Parathyroid adenoma (tissue), 2 donors: ENCODE measurements at regions not wholly inside any gene's neighbourhood (a gene's known extent, or its start where the extent isn't known, plus 50 kb on each side); places are given as distances from the start of the nearest gene placed in this dataset.

Experiments
- H2AFZ ChIP-seq: fragments of 300-600 bp; sonication (generic); one replicate; pipeline ENCODE4 v1.7.0; 2017; ENCODE audit warnings: antibody characterized with exemption, mild to moderate bottlenecking
- H3K27ac ChIP-seq: fragments of 300-600 bp; sonication (generic); one replicate; pipeline ENCODE4 v1.7.0; 2017
- H3K27me3 ChIP-seq: fragments of 300-600 bp; sonication (generic); one replicate; pipeline ENCODE4 v1.7.0; 2017; ENCODE audit warnings: low read length; ENCODE audit not compliant: control insufficient read depth, insufficient read depth
- H3K36me3 ChIP-seq: fragments of 300-600 bp; sonication (generic); one replicate; pipeline ENCODE4 v1.7.0; 2017; ENCODE audit warnings: low read length; ENCODE audit not compliant: control insufficient read depth, insufficient read depth
- H3K4me1 ChIP-seq: fragments of 300-600 bp; sonication (generic); one replicate; pipeline ENCODE4 v1.7.0; 2017; ENCODE audit warnings: control low read depth
- H3K4me2 ChIP-seq: fragments of 300-600 bp; sonication (generic); one replicate; pipeline ENCODE4 v1.7.0; 2017; ENCODE audit warnings: low read length
- H3K4me3 ChIP-seq: fragments of 300-600 bp; sonication (generic); one replicate; pipeline ENCODE4 v1.7.0; 2017; ENCODE audit warnings: low read depth, low read length
- H3K79me2 ChIP-seq: fragments of 300-600 bp; sonication (generic); one replicate; pipeline ENCODE4 v1.7.0; 2017; ENCODE audit warnings: control low read depth
- H3K9ac ChIP-seq: fragments of 300-600 bp; sonication (generic); one replicate; pipeline ENCODE4 v1.7.0; 2017; ENCODE audit warnings: mild to moderate bottlenecking
- H3K9me3 ChIP-seq: fragments of 300-600 bp; sonication (generic); one replicate; pipeline ENCODE4 v1.7.0; 2017; ENCODE audit warnings: low read length; ENCODE audit not compliant: control insufficient read depth
- TF ChIP-seq, protein P1 (sequence below): fragments of 300-600 bp; sonication (generic); IDR thresholded peaks from one replicate; pipeline ENCODE4 v1.7.0; 2017; ENCODE audit warnings: antibody characterized with exemption, mild to moderate bottlenecking
- donor health status: primary hyperparathyroidism.

DNA sequence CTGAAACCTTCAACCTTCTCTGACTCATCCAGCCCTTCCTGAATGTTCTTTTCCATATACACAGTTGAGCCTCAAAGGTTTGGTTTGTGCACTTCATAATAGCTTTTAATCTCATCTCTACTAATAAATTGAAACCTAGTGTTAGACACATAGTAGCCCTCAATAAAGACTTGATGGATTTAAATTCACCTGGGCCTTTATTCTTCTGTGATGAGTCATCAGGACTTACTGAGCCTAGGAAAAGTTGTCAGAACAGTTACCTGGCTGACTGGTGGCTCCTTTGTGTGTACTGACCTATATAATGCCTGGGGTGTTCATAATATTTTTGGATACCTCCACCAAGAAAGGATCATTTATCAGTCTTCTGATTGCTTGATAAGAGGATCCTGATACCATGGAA lies 86.4 kb upstream of the NTF3 start:
- Histone ChIP-seq H3K4me1 (no peaks in the 10 kb centered on the region), H3K36me3 (no peaks in the 10 kb centered on the region), H3K9ac (no peak overlapping the region), H3K79me2 (no peaks in the 10 kb centered on the region), H3K9me3 (no peaks in the 10 kb centered on the region), H3K4me2 (no peak overlapping the region), H3K27me3 (no peaks in the 10 kb centered on the region), H3K4me3 (no peak overlapping the region), H3K27ac (no peak overlapping the region), H2AFZ (no peak overlapping the region)
- TF ChIP-seq, protein P1, sequence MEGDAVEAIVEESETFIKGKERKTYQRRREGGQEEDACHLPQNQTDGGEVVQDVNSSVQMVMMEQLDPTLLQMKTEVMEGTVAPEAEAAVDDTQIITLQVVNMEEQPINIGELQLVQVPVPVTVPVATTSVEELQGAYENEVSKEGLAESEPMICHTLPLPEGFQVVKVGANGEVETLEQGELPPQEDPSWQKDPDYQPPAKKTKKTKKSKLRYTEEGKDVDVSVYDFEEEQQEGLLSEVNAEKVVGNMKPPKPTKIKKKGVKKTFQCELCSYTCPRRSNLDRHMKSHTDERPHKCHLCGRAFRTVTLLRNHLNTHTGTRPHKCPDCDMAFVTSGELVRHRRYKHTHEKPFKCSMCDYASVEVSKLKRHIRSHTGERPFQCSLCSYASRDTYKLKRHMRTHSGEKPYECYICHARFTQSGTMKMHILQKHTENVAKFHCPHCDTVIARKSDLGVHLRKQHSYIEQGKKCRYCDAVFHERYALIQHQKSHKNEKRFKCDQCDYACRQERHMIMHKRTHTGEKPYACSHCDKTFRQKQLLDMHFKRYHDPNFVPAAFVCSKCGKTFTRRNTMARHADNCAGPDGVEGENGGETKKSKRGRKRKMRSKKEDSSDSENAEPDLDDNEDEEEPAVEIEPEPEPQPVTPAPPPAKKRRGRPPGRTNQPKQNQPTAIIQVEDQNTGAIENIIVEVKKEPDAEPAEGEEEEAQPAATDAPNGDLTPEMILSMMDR, result no peak

GRCh38 chr12:5348057-5348456 lies 83.9 kb upstream of the NTF3 start:
- Histone ChIP-seq H3K9me3 (no peaks in the 10 kb centered on the region), H3K79me2 (no peaks in the 10 kb centered on the region), H3K27ac (no peak overlapping the region), H3K27me3 (no peaks in the 10 kb centered on the region), H3K4me1 (no peaks in the 10 kb centered on the region), H2AFZ (no peak overlapping the region), H3K36me3 (no peaks in the 10 kb centered on the region), H3K9ac (no peak overlapping the region), H3K4me2 (no peak overlapping the region), H3K4me3 (no peak overlapping the region)
- TF ChIP-seq, protein P1, result no peak

DNA sequence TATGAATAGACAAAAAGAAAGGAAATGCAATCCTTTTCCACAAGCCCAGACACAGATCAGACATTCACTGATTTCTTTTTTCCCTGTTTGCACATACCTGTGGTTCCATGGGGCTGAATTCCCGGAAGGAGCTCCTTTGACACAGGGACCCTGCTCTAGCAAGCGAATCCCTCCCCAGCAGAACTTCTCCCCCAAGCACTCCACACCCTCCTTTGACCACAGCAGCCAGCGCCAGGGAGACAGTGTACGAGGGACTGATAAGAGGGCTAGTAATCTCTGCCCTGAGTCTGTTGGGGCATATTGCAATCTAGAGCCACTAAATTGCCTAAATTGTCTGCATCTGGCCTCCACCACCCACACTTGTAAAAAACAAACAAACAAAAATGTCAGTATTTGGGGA lies 83.4 kb upstream of the NTF3 start:
- Histone ChIP-seq H3K79me2 (no peaks in the 10 kb centered on the region), H3K9me3 (no peaks in the 10 kb centered on the region), H3K4me1 (no peaks in the 10 kb centered on the region), H3K9ac (no peak overlapping the region), H3K4me2 (no peak overlapping the region), H2AFZ (no peak overlapping the region), H3K27me3 (no peaks in the 10 kb centered on the region), H3K36me3 (no peaks in the 10 kb centered on the region), H3K4me3 (no peak overlapping the region), H3K27ac (no peak overlapping the region)
- TF ChIP-seq, protein P1, result no peak

DNA sequence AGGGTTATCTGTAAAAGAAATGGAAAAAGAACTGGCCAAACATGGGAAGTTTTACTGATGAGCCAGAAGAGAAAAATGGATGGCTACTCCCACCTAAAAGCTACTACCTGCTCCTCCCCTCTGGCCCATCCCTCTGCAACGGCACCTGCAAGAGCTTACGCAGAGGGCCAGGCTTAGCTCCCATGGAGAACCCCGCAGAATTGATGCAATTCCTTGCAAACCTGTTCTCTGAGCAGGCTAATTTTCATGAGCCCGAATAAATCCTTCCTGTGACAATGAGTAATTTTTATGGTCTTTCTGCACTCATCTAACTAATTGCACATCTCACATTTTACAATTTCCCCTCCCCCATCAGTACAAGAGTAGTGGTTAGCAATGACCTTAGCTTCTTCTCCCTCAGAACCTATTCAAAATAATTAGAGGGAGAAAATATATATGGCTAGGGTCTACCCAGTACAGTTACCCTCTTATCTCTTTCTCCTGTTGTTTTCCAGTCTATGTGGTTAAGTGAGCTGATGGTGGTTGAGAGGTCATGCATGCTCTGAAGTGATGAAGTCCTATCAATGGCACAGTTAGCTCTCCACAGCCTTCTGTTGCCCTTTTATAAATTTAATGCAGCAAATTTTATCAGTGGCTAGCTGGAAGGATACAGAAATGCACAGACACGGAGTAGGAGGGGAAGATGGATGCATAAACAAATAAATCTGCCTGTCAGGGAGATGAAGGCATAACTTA lies 67.7 kb upstream of the NTF3 start:
- Histone ChIP-seq H3K27ac (no peak overlapping the region), H3K27me3 (no peaks in the 10 kb centered on the region), H3K9me3 (no peaks in the 10 kb centered on the region), H3K4me2 (no peak overlapping the region), H3K79me2 (no peaks in the 10 kb centered on the region), H2AFZ (no peak overlapping the region), H3K4me3 (no peak overlapping the region), H3K9ac (no peak overlapping the region), H3K36me3 (no peaks in the 10 kb centered on the region), H3K4me1 (no peaks in the 10 kb centered on the region)
- TF ChIP-seq, protein P1, result no peak

DNA sequence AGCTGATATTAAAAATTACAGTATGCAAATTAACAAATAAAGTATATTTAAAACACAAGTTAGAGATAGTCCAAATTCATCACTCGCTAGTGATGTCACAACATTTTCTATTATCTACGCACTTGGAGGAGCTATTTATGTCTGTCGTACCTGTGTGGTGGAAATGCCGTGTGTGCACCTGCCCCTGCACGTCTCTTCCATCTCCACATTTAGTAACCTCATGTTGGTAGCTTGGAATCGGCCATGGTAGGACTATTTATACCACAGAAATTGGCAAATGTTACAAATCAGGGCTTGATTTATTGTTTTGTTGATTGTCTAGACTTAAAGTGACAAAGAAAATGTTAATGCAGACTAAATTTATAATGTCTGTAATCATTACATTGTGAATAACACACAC lies 62.6 kb upstream of the NTF3 start:
- H3K9me3 ChIP-seq, result no peaks in the 10 kb centered on the region
- H3K27me3 ChIP-seq, result no peaks in the 10 kb centered on the region
- H3K27ac ChIP-seq, result no peak overlapping the region
- H3K4me2 ChIP-seq, result no peak overlapping the region
- no peak overlapping the region for H2AFZ ChIP-seq
- no peak overlapping the region for H3K4me3 ChIP-seq
- no peak overlapping the region for H3K9ac ChIP-seq
- no peaks in the 10 kb centered on the region for H3K36me3 ChIP-seq
- no peaks in the 10 kb centered on the region for H3K4me1 ChIP-seq
- H3K79me2 ChIP-seq, result no peaks in the 10 kb centered on the region
- TF ChIP-seq, protein P1, result no peak
